OCI-M1 (cell line): ENCODE measurements at regions not wholly inside any gene's neighbourhood (a gene's known extent, or its start where the extent isn't known, plus 50 kb on each side); places are given as distances from the start of the nearest gene placed in this dataset.
"Not testable (repeated sequence)": the region's sequence is repeated elsewhere in the genome, so short reads cannot be mapped to it uniquely, and the experiment has no call there.

Source experiments
- DNase-seq: peaks from one replicate; lab custom pipeline; 2025; lab: John Stamatoyannopoulos, UW

GRCh38 chr4:163077680-163078079, 89.0 kb downstream of the NAF1 start:
- DNase-seq: no peak

- DNase-seq: no peak
Measured at GRCh38 chr4:163072222-163072621, 94.5 kb downstream of the NAF1 start.

GRCh38 chr4:163071308-163071707, 95.4 kb downstream of the NAF1 start:
- DNase-seq: no peak

GRCh38 chr4:163070023-163070422, 96.7 kb downstream of the NAF1 start:
- no peak for DNase-seq

- DNase-seq: no peak
Measured at GRCh38 chr4:163063891-163064290, 102.8 kb downstream of the NAF1 start.

- peak; percentile 68 for DNase-seq
Measured at GRCh38 chr4:163048447-163048846, 118.2 kb downstream of the NAF1 start.

GRCh38 chr4:163042306-163042705, 124.4 kb downstream of the NAF1 start:
- DNase-seq: no peak

GRCh38 chr4:163017135-163017534, 149.6 kb downstream of the NAF1 start:
- no peak for DNase-seq

GRCh38 chr4:163012816-163013215, 153.9 kb downstream of the NAF1 start:
- no peak for DNase-seq

- DNase-seq: no peak
Measured at GRCh38 chr4:163003979-163004378, 162.7 kb downstream of the NAF1 start.

GRCh38 chr4:162988530-162988929, 178.2 kb downstream of the NAF1 start:
- DNase-seq: no peak

- DNase-seq: no peak
Measured at GRCh38 chr4:162985131-162985530, 181.6 kb downstream of the NAF1 start.

GRCh38 chr4:162984621-162985020, 182.1 kb downstream of the NAF1 start:
- no peak for DNase-seq

- DNase-seq: no peak
Measured at GRCh38 chr4:162981823-162982222, 184.9 kb downstream of the NAF1 start.

GRCh38 chr4:162978398-162978797, 188.3 kb downstream of the NAF1 start:
- DNase-seq: no peak

- DNase-seq: no peak
Measured at GRCh38 chr4:162977788-162978187, 188.9 kb downstream of the NAF1 start.

GRCh38 chr4:162972661-162973330, 193.9 kb downstream of the NAF1 start:
- no peak for DNase-seq

GRCh38 chr4:162969194-162969593, 197.5 kb downstream of the NAF1 start:
- DNase-seq: no peak

- DNase-seq: not testable (repeated sequence)
Measured at GRCh38 chr4:162965978-162966377, 200.7 kb downstream of the NAF1 start.

GRCh38 chr4:162959046-162959445, 207.6 kb downstream of the NAF1 start:
- DNase-seq: peak; percentile 66

- DNase-seq: peak; percentile 38
Measured at GRCh38 chr4:162957521-162958143, 209.1 kb downstream of the NAF1 start.

GRCh38 chr4:162954976-162955375, 211.7 kb downstream of the NAF1 start:
- DNase-seq: no peak

GRCh38 chr4:162952232-162952631, 214.5 kb downstream of the NAF1 start:
- DNase-seq: no peak

- no peak for DNase-seq
Measured at GRCh38 chr4:162945713-162946112, 221.0 kb downstream of the NAF1 start.
